Kidney glomerular epithelial cell (primary cell): ENCODE measurements at regions not wholly inside any gene's neighbourhood (a gene's known extent, or its start where the extent isn't known, plus 50 kb on each side); places are given as distances from the start of the nearest gene placed in this dataset.
A peak's percentile ranks its signal among the peaks of the same experiment; 100 is the strongest.

Source experiments
- DNase-seq: peaks from one replicate; lab custom pipeline; 2025; lab: John Stamatoyannopoulos, UW

DNA sequence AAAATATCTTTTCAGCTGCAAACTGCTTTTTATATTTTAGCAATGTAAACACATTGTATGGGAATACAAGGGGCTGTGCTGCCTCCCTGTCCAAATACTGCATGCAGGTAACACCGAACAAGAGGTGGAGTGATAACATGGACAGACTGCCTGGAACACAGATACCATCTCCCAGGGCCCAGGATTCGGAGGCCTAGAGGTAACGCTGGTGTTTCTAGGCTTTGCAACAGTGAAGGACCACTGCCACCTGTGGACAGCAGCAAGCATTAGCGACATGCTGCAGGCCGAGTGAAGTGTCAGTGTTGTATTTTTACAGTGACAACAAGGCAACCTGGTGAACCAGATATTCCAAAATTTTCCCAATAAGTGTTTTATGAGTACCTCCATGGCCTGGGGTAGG is 379.1 kb downstream of the DMRT2 start:
- no peak for DNase-seq

DNA sequence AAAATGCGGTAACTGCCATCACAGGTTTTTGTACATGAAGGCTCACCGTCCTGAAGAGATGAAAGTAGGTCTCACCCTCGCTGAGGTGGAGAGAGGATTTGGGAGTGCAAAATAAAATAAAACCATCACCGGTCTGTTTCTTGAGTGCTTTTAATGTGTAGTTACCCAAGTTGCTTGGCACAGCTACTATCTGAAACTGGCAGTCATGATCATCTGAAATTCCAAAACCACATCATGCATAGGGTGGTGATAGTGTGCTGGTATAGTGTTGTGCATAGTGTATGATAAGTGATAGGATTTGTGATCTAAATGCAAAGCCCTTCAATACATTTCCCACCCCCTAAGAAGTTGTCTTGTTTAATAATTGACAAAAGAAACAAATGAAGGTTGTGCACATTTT is 381.3 kb downstream of the DMRT2 start:
- DNase-seq = no peak

DNA sequence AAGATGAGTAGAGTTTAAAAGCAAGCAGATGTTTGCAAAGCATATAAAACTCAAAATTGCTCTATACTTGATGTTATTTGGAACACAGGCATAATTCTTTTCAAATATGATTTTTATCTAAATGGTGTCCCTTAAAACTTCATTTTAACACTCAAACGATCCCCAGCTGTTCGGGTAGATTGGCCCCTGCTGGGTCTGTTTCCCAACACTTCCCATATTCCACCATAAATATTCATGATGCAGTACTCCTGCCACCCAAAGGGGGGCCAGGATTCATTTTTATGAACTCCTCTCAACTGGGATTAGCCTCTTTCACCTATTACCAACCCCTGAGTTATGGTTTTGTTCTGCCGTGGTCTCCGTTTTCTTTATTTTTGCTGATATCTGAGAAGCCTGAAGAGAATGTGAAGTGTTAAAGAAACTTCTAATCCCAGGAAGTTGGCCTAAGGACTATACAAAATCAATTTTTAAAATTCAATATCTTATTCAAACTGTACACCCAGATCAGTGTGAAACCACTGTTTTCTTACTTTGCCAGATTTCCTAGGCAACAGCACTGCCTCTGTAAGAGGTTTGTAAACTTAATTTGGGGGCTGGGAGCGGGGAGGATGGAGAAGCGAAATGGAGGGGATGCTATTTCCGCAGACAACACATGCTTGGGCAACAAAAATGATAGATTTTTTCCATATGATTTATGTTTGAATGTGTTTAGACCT is 384.1 kb downstream of the DMRT2 start:
- DNase-seq = no peak

DNA sequence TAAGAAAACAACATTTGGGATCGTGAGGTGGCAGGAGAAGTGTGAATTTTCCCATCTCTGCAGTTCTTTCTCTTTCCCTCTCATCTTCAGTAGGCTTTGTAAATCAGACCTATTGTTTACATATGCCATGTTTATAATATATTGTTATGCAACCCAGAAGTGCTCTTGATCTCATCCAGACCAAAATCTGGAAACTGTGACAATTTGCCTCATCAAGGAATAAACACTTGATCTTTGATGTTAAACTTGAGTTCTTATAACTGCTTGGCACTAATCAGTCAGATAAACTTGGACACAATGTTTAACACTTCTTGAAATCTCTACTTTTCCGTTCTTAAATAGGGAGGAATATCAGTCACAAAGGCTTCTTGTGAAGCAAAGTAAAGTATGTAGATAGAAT is 384.7 kb downstream of the DMRT2 start:
- DNase-seq = no peak

DNA sequence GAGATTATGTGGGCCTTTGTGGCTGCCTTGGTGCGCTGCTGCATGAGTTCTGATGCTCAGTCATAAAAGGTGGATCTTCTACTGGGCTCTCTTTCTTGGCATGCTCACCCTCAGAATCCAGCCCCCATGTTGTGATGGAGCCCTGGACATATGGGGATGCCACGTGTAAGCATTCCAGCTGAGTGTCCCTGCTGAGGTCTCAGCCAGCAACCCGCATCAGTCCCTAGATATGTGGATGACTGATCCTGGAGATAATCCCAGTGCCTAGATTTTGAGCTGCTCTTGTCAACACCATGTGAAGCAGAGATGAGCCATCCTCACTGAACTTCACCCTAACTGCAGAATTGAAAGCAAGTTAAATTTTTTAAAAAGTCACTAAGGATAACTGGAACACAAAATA is 390.1 kb downstream of the DMRT2 start:
- DNase-seq = no peak

DNA sequence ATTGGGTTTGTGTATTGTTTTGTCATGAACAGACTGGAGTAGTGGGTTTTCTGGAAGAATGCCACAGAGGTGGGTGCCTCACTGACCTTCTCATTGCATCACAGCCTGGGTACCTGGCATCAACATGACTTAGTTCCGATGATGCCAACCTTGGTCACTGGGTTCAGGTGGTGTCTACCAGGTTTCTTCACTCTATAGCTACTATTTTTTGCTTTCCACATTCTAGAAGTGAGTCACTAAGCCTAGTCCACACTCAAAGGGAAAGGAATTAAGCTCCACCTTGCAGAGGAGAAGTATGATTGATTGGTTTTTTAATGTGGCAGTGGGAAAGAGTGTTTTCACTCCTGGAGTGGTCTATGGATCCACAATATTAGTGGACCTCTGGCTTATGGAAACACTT is 391.9 kb downstream of the DMRT2 start:
- no peak for DNase-seq

DNA sequence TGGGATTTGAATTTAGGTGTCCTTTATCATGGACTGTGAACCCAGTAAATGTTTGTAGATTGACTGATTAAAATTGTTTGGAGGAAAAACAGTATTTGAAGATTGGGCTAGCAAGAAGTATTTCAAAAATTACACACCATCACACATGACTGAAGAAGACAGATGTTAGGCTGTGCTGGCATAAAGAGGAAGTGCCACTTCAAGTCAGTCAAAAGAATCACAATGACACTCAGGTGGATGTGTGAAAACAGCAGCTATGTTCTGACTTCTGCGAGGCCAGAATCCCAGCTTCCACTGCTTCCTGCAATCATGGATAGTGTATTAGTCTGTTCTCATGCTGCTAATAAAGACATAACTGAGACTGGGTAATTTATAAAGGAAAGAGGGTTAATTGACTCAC is 393.3 kb downstream of the DMRT2 start:
- DNase-seq = no peak

DNA sequence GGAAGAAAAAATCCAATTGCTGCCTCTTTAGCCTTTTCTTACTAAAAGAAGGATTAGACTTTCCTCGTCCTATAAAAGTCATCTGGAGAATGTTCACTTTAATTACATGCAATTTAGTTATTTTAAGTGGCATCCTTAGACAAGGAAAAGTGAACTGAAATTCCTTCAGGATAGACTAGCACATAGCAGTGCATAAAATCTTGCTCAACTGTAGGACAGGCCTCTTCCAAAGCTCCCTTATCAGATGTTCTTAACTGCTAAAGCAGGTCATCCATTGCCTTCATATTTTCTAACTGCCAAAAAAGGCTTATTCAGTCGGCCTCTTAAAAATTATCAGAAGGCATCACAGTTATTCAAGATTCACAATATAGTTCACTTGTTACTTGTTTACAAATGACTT is 396.5 kb downstream of the DMRT2 start:
- DNase-seq = no peak

DNA sequence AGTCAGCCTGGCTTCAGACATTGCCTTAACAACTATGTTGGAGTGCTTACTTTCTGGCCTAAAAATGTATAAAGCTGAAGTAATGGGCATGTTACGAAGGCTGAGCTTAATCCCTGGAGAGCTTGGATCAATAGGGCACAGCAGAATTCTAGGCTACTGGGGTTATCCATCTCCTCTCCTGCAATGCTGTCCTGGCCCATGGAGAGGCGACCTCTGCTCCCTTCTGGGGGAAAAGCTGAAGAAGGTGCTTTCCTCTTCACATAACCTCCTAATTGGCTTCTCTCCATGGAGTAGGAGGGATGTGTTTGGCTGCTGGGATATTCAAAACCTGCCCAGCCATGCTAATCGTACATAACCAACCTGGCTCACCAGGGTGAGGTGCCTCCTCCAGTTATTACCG is 403.5 kb downstream of the DMRT2 start:
- no peak for DNase-seq

DNA sequence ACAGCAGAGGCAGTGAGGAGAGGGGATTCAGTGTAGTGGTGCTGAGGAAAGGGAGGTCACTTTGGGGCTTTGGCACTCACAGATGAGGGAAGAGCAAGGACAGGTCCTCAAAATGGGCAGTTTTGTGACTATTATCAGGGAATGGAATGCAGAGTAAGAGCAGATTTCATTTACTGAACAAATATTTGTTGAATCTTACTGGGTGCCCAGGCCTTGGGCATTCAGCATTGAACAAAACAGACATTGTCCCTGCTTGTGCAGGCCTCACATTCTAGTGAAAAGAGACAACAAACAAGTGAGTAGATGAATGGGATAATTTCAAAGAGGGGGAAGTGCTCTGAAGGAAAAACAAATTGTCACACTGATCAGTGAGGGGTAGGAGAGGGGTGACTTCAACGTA is 404.1 kb downstream of the DMRT2 start:
- no peak for DNase-seq

DNA sequence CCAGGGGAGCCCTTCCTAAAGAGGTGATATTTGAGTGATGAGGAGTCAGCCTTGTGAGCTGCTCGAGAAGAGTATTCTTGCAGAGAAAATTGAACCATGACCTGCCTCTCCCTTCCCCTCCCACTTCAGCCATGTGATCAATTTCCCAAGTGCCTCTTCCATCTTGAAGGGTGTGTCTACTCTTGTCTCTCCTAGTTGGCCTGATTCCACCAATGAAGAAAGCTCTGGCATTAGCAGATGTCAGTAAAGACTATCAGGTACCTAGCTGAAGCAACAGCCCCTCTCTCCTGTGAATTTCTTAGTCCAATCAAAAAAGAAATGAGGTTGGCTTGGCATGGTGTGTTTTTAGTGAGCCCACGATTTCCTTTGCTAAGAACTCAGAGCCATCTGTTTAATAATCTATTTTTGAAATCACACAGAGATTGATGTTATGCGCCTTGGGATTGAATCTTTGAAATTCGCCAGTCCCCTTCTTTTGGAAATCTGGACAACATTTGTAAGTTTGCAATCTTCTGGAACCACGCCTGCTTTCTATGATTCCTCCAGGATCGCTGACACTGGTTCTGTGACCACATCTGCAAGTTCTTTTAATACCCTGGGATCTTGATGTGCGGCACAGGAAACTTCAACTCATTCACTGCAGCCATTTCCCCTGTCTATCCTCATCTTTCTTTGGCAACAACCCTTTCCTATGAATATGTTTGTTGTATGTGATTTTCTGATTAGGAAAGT is 404.6 kb downstream of the DMRT2 start:
- no peak for DNase-seq

DNA sequence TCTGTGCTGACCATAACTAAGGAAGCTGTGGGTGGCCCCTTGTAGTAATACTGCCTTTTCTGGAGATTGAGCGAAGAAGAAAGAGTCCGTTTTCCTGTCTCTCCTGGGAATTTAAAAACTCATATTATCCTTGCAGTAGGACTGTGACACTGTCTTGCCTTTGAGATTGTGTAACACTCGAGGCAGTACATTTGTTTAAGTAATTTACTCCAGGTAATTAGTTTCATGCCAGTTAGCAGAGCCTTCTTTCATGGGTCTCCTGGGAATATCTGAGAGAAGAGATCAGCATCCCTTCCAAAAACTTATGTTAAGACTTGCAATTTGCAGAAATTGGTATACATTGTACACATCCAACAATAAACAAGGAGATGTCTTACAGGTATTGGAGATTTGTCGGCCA is 405.6 kb downstream of the DMRT2 start:
- no peak for DNase-seq

DNA sequence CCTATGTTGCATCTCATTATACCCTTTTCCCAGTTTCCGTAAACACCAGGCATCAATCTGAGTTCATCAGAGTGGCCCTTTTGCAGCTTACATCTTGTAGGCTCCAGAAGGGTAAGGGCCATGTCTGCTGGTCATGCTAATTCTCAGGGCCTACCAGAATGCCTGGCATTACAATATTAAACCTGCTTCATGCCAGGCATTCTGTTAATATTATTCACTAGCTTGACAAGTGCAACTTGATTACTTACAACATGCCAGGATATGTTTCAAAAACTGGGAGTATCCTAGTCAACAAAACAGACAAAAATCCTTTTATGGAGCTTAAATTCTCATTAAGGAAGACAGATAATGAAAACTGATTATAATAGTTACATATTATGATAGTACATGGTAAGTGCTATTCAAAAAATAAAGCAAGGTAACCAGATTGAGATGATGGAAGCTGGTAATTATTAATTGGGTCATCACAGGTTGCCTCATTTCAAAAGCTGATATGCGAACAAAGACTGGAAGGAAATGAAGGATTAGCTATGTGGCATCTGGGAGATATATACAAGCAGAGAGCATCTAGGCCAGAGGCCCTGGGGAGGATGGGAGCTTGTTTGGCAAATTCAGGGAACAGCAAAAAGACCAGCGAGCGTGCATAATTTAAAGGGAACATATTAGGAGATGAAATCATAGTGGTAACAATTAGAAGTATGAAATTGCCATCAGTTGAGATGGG is 406.3 kb downstream of the DMRT2 start:
- no peak for DNase-seq

DNA sequence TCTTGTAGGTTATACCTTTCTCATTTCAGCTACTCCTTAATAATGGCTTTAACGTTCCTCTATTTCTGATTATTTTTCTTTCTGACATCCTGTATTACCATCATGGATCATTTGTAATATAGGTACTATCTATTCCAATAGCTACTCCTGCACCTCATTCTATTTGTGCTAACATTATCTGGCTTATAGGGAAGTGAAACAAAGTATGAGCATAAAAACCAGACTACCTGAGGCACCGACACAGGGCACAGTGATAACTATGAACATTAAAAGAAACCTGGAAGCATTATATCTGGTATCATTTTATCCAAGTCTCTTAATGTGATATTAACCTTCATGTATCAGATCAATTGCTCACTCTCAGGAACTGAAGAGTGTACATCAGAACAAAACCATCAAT is 407.3 kb downstream of the DMRT2 start:
- no peak for DNase-seq

DNA sequence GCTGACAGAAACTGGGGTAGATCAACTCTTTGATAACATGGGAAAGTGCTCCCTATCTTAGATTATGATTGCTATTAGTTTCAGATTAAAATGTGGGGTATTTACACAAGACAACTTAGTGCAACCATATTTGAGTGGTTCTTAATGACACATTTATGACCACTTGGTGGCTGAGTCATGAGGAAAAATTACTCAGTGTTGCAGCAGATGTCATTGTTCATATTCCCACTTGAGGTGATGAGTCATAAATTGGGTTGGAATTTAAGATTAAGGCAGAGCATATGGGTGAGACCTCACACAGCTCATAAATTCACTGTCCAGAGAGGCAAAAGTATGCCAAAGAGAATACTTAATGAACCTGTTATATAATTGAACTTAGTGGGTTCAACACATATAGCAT is 408.3 kb downstream of the DMRT2 start:
- DNase-seq = peak; percentile 58

DNA sequence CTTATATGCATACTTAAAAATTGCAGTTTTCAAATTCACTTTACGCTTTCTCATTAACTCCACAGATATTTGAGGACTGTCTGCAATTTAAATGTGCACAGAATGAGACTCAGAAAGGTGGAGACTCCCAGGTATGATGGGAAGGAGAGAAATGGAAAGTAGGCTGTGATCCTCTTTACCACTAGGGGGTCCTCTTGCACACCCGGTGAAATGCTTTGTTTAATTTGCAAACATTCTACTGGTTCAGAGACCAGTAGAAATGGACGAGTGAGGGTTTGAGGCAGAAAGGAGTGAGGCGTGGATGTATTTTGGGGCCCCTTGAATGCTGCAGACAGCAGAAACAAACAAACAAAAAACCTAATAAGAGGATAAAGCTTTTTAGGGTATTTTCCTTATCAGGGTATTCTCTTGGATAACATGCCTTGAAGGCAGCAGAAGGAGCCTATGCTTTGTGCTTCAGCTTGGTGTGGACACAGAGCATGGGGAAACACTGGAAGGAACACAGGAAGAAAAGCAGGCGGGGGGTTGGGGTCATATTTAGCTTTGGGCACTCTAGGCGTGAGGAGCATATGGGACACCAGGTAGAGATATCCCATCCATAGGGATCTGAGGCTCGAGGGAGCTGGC is 410.1 kb downstream of the DMRT2 start:
- no peak for DNase-seq

DNA sequence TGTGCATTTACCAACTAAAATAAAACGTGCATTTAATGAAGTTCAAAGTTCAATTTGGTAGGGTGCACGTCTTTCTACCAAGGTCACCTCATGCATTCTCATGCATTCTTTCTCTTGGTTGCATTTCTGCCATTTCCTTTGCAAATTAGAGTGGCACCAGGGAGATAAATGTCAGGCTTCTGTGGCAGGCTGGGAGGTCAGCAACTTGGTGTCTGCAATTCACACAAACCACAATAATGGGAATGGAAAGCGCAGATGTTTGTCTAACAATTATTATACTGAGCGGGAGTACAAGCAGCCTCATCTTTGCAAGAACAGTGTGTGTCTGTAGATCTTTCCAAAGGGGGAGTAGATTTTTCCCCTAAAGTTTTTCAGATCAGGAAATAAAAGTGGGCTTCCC is 411.7 kb downstream of the DMRT2 start:
- DNase-seq = no peak

DNA sequence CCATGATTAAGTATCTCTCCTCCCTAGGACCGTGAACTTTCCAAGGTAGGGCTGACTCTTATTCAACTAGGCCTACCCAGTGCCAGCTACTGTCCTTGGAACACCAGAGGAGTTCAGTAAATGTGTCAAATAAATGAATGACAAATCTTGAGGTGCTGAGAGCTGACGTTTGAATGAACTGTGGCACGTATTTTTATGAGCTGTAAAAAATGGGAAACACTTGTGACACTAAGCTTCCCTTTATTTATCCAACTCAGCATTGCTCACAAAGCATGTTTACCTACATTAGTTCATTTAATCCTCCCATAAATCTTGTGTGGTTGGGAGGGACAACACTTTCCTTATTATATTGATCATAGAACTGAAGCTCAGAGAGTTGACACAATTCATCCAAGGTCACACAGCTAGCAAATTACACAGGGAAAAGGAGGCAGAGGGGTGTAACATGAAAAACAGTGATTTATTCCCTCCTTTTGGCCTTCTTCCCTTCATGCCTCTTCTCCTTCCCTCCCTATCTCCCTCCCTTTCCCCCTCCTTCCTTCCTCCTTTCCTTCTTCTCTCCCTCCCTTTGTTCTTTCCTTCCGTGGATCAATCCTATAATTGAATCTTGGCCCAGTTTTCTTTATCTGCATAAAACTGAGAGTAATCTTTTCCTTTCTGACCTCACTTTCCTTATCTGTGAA is 412.6 kb downstream of the DMRT2 start:
- DNase-seq = no peak

DNA sequence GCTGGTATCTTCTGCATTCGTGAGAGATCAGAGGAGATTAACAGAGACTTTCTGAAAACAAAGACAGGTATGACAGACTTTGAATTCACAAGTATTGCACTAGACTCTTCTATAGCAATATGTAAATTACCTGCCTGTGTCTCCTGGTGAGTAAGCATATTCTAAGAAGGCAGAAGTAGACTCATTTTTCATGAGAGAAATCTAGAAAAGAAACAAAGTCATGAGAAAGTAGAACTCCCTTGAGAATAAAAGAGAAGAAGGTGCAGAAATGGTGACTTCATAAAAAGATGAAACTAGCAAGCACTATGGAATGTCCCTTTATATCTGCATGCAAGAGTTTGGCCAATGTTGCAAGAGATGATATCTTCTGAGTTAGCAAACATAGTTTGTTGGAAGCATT is 419.8 kb downstream of the DMRT2 start:
- no peak for DNase-seq

DNA sequence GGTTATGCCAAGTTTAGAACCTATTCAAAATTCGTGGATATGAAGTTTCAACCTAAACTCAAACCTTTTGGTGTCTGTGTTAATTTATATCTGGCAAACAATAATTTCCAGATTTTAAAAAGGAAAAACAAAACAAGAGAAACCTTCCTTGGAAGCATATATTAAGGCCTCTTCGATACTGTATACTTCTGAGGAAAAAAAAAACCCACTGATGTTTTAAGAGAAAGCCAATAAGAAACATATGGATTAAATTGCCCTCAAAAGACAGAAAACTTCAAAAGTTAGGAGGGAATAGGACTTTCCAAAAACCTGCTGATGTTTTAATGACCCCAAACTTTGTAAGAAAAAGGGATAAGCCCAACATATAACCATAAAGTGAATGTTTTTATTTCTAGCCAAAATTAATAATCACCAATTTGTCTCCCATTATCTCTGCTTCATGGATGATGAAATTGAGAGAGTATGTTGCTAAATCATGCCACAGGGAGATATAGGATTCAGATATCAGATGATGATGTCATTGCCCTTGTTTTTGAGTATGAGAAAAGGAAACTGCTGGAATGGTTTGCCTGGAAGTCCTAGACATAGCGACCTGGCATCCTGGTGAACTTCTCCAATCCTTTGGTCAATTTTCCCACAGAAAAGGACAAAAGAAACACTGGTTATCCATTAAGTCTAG is 423.9 kb downstream of the DMRT2 start:
- DNase-seq = no peak

DNA sequence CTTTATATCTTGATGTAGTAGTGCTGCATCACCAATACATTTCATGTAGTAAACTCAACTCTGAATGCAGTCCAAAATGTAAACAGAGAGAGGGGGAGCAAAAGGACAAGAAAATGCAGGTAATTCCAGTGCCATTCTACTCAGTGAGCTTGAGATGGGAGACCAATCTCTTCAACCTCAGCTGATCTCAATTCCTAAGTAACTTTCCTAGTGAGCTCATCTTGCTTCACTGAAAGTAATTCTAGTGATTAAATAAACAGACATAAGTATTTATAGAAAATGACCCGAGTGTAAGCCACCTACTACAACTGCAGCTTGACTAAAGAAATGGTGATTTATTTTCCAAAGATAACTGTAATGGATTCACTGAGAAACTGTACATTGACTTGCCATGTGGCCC is 424.5 kb downstream of the DMRT2 start:
- DNase-seq = no peak
